ENCODE measurements at regions not wholly inside any gene's neighbourhood (a gene's known extent, or its start where the extent isn't known, plus 50 kb on each side); places are given as distances from the start of the nearest gene placed in this dataset.

GRCh38 chr1:177423090-177423489 lies 252.3 kb downstream of the BRINP2 start:
- no peak for TF ChIP-seq CTCF (IDR thresholded peaks at IDR 0.05)
- no peak for TF ChIP-seq POLR2A (IDR thresholded peaks at IDR 0.05)

Data from tibial nerve (tissue), 3 donors.